Activated naive CD4-positive, alpha-beta T cell treated with anti-CD3 and anti-CD28 coated beads for 36 hours (primary cell): ENCODE measurements at regions not wholly inside any gene's neighbourhood (a gene's known extent, or its start where the extent isn't known, plus 50 kb on each side); places are given as distances from the start of the nearest gene placed in this dataset.

ENCODE experiments used
- CTCF ChIA-PET: fragments of 350-600 bp; sonication (Branson Sonifier 250); formaldehyde crosslinking; loops from one replicate; lab custom pipeline; 2021; ENCODE audit warnings: antibody characterized with exemption; lab: Charles Lee
- DNase-seq: peaks from one replicate; pipeline ENCODE4 v3.0.0-alpha.2; 2020
- H3K27ac Mint-ChIP-seq: one replicate; pipeline ENCODE4 v1.8.0; 2021; ENCODE audit warnings: mild to moderate bottlenecking, mixed read lengths
- H3K27me3 Mint-ChIP-seq: one replicate; pipeline ENCODE4 v1.8.0; 2021; ENCODE audit warnings: low read depth, mixed read lengths
- H3K36me3 Mint-ChIP-seq: one replicate; pipeline ENCODE4 v1.8.0; 2021; ENCODE audit warnings: low read depth, mixed read lengths
- H3K4me1 Mint-ChIP-seq: one replicate; pipeline ENCODE4 v1.8.0; 2021; ENCODE audit warnings: low read depth, mixed read lengths
- H3K4me3 Mint-ChIP-seq: one replicate; pipeline ENCODE4 v1.8.0; 2021; ENCODE audit warnings: mild to moderate bottlenecking, moderate library complexity, mixed read lengths
- H3K9me3 Mint-ChIP-seq: one replicate; pipeline ENCODE4 v1.8.0; 2021; ENCODE audit warnings: mixed read lengths
- intact Hi-C: fragments of 100-400 bp; cut with micrococcal nuclease; formaldehyde crosslinking; loops from one replicate; pipeline ENCODE4 v1.15.1; 2023

DNA sequence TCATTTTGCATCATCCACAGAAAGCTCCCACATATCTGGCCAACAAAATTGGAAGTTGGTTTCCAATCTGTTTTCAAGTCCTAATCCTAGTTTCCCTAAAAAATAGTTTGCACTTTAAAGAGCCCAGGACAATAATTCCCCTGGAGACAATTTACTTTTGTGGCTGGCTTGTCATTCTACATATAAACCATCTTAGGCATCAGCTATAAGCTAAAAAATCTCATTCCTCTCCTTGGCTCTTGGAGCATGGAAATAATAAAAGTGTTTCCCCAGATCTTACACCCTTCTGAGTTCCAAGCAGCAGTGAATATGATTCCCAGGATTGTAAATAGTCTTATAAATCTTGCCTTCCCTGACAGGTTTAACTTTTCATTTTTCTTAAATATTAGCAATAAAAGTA lies 89.1 kb upstream of the NUDT4 start:
- Mint-ChIP-seq H3K36me3 (no peaks in the 10 kb centered on the region), H3K4me1 (no peaks in the 10 kb centered on the region), H3K27ac (no peak overlapping the region), H3K4me3 (no peak overlapping the region), H3K9me3 (no peaks in the 10 kb centered on the region), H3K27me3 (no peaks in the 10 kb centered on the region)
- CTCF ChIA-PET = interaction anchor here (0.5 to 1.1 kb wide), 4 partner anchors 183 to 587 kb away, joined by 3 to 4 read pairs (median 3); no protein-coding TSS in a partner anchor
- no peak for DNase-seq
- intact Hi-C loops = no loop called here

GRCh38 chr12:93290391-93290790 lies 87.3 kb upstream of the NUDT4 start:
- H3K4me1 Mint-ChIP-seq = no peaks in the 10 kb centered on the region
- intact Hi-C loops = no loop called here
- DNase-seq = no peak
- no peaks in the 10 kb centered on the region for H3K9me3 Mint-ChIP-seq
- no peaks in the 10 kb centered on the region for H3K27me3 Mint-ChIP-seq
- no peak overlapping the region for H3K4me3 Mint-ChIP-seq
- CTCF ChIA-PET = interaction anchor here (0.7 kb wide), 1 partner anchor 303 kb away, joined by 3 read pairs; no protein-coding TSS in a partner anchor
- no peak overlapping the region for H3K27ac Mint-ChIP-seq
- no peaks in the 10 kb centered on the region for H3K36me3 Mint-ChIP-seq

- Mint-ChIP-seq H3K9me3 (no peaks in the 10 kb centered on the region), H3K36me3 (no peaks in the 10 kb centered on the region), H3K27ac (no peak overlapping the region), H3K4me1 (peaks cover 4% of the 10 kb centered on the region), H3K4me3 (no peak overlapping the region), H3K27me3 (no peaks in the 10 kb centered on the region)
- CTCF ChIA-PET = interaction anchor here (0.6 kb wide), 1 partner anchor 210 kb away, joined by 3 read pairs; no protein-coding TSS in a partner anchor
- DNase-seq = no peak
- intact Hi-C loops = no loop called here
Measured at GRCh38 chr12:93292213-93292612, 85.5 kb upstream of the NUDT4 start.

- no peak for DNase-seq
- Mint-ChIP-seq H3K36me3 (no peaks in the 10 kb centered on the region), H3K27ac (no peak overlapping the region), H3K27me3 (no peaks in the 10 kb centered on the region), H3K4me3 (no peak overlapping the region), H3K9me3 (no peaks in the 10 kb centered on the region), H3K4me1 (peaks cover 5% of the 10 kb centered on the region)
- intact Hi-C loops = no loop called here
- CTCF ChIA-PET = interaction anchor here (0.6 to 1.5 kb wide), 3 partner anchors 19 to 210 kb away, joined by 3 read pairs; no protein-coding TSS in a partner anchor
Measured at GRCh38 chr12:93292731-93293566, 84.8 kb upstream of the NUDT4 start.

GRCh38 chr12:93297032-93297431 lies 80.7 kb upstream of the NUDT4 start:
- intact Hi-C loops = no loop called here
- Mint-ChIP-seq H3K27ac (no peak overlapping the region), H3K27me3 (no peaks in the 10 kb centered on the region), H3K4me1 (peaks cover 5% of the 10 kb centered on the region), H3K9me3 (no peaks in the 10 kb centered on the region), H3K4me3 (no peak overlapping the region), H3K36me3 (no peaks in the 10 kb centered on the region)
- CTCF ChIA-PET = interaction anchor here (0.8 to 0.9 kb wide), 2 partner anchors 83 to 99 kb away, joined by 3 read pairs; no protein-coding TSS in a partner anchor
- DNase-seq = no peak

GRCh38 chr12:93297536-93297935 lies 80.2 kb upstream of the NUDT4 start:
- Mint-ChIP-seq H3K27ac (no peak overlapping the region), H3K27me3 (no peaks in the 10 kb centered on the region), H3K4me3 (no peak overlapping the region), H3K9me3 (no peaks in the 10 kb centered on the region), H3K4me1 (peaks cover 5% of the 10 kb centered on the region), H3K36me3 (no peaks in the 10 kb centered on the region)
- CTCF ChIA-PET = interaction anchor here (0.8 to 0.9 kb wide), 2 partner anchors 83 to 99 kb away, joined by 3 read pairs; no protein-coding TSS in a partner anchor
- no peak for DNase-seq
- intact Hi-C loops = no loop called here

DNA sequence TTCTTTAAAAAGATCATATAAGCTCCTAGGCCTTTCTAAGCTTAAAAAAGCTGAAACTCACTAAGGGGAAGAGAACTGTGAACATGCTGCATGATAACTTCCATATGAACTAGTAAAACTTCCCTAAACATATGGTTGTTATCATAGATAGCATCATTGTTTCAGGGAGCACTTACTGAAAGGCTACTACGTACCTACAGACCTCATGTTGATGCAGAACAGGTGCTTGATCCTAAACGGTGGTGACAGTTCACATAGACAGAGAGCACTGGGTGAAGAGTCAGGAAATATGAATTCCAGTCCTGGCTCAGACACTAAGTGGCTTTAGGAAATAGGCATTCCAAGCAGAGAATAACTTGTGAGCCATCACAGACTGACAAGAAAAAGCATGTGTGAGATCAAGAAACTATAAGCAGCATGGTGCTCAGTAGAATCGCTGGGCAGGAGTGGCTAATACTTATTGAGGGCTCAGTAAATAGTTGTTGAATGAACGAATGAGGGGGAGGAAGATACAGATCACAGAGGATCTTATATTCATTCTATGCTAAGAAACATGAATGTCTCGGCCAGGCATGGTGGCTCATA lies 78.4 kb upstream of the NUDT4 start:
- no peaks in the 10 kb centered on the region for H3K36me3 Mint-ChIP-seq
- no peak overlapping the region for H3K4me3 Mint-ChIP-seq
- peaks cover 5% of the 10 kb centered on the region for H3K4me1 Mint-ChIP-seq
- no peak overlapping the region for H3K27ac Mint-ChIP-seq
- intact Hi-C loops = no loop called here
- DNase-seq = no peak
- H3K27me3 Mint-ChIP-seq = no peaks in the 10 kb centered on the region
- CTCF ChIA-PET = no interaction called here
- no peaks in the 10 kb centered on the region for H3K9me3 Mint-ChIP-seq

DNA sequence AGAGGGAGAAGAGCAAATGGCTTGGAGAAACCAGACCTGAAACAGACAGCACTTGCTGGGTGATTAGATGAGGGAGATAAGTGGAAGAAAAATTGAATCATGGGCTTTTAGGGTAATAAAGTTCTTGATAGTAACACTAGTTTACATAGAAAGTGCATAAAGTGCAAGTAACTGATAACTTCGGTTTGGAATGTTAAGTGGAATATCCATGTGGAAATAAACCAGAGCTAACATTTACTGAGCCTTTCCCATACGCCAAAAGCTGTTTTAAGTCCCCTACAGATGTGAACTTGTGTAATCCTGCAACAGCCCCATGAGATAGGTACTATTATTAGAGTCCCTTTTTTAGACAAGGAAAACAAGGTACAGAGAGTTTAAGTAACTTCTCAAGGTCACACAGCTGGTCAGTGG lies 77.1 kb upstream of the NUDT4 start:
- peaks cover 5% of the 10 kb centered on the region for H3K4me1 Mint-ChIP-seq
- no peaks in the 10 kb centered on the region for H3K36me3 Mint-ChIP-seq
- intact Hi-C loops = no loop called here
- H3K4me3 Mint-ChIP-seq = no peak overlapping the region
- CTCF ChIA-PET = no interaction called here
- DNase-seq = no peak
- H3K9me3 Mint-ChIP-seq = peaks cover 3% of the 10 kb centered on the region
- H3K27ac Mint-ChIP-seq = no peak overlapping the region
- no peaks in the 10 kb centered on the region for H3K27me3 Mint-ChIP-seq

GRCh38 chr12:93302331-93303229 lies 75.1 kb upstream of the NUDT4 start:
- H3K36me3 Mint-ChIP-seq = peaks cover 2% of the 10 kb centered on the region

DNA sequence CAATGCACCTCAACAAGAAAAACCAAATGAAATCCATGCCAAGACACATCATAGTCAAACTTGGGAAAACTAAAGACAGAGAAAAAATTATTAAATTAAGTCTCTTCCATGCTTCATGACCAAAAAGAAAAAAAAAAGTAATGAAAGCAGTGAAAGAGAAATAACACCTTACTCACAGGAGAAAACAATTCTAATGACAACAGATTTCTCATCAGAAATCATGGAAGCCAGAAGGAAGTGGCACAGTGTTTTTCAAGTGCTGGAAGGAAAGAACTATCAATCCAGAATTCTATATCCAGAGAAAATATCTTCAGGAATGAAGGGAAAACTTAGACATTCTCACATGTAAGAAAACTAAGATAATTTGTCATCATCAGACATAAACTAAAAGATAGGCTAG lies 71.1 kb upstream of the NUDT4 start:
- CTCF ChIA-PET = interaction anchor here (0.7 kb wide), 1 partner anchor 1614 kb away, joined by 3 read pairs; no protein-coding TSS in a partner anchor
- Mint-ChIP-seq H3K9me3 (peaks cover 14% of the 10 kb centered on the region), H3K4me3 (no peak overlapping the region), H3K27ac (no peak overlapping the region), H3K36me3 (peaks cover 2% of the 10 kb centered on the region), H3K27me3 (no peaks in the 10 kb centered on the region), H3K4me1 (no peaks in the 10 kb centered on the region)
- intact Hi-C loops = no loop called here
- no peak for DNase-seq

More at GRCh38 chr12:93302331-93303229, 75.1 kb upstream of the NUDT4 start:
- H3K27me3 Mint-ChIP-seq = no peaks in the 10 kb centered on the region
- DNase-seq = no peak
- CTCF ChIA-PET = no interaction called here
- H3K4me3 Mint-ChIP-seq = no peak overlapping the region
- no peaks in the 10 kb centered on the region for H3K4me1 Mint-ChIP-seq
- H3K9me3 Mint-ChIP-seq = peaks cover 14% of the 10 kb centered on the region
- intact Hi-C loops = no loop called here
- no peak overlapping the region for H3K27ac Mint-ChIP-seq

DNA sequence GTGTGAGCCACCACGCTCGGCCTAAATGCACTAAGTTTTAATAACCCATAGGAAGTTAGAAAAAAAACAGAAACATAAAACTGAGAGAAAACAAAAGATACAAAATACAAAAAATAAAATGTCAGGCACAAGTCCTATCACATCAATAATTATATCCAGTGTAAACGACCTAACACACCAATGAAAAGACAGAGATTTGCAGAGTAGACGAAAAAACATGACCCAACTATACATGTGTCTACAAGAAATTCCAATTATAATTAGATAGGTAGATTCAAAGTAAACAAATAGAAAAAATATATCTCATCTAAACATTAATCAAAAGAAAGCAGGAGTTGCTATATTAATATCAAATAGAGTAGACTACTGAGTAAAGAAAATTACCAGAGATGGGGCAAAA lies 69.4 kb upstream of the NUDT4 start:
- Mint-ChIP-seq H3K27ac (no peak overlapping the region), H3K4me3 (no peak overlapping the region), H3K36me3 (peaks cover 2% of the 10 kb centered on the region), H3K27me3 (no peaks in the 10 kb centered on the region), H3K9me3 (peaks cover 14% of the 10 kb centered on the region), H3K4me1 (no peaks in the 10 kb centered on the region)
- DNase-seq = no peak
- intact Hi-C loops = no loop called here
- CTCF ChIA-PET = interaction anchor here (0.6 kb wide), 1 partner anchor 195 kb away, joined by 4 read pairs; no protein-coding TSS in a partner anchor

DNA sequence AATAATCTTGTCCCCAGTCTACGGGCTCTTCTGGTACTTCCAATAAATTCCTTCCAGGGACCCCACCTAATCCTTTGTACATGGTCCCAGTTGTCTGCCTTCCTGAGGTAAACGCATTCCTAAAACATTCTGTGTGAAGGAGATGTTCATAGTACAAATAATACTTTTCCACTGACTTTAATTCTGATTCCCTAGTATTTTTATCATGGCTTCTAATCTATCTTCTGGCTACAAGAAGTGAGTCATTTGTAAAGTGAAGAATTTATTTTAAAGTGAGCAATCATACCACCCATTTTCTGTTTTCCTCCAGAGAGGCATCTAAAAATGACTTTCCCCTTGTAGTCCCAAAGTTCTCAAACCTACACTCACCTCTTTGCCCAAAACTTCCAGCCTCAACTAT lies 65.9 kb upstream of the NUDT4 start:
- Mint-ChIP-seq H3K36me3 (no peaks in the 10 kb centered on the region), H3K4me3 (no peak overlapping the region), H3K27me3 (no peaks in the 10 kb centered on the region), H3K4me1 (peaks cover 3% of the 10 kb centered on the region), H3K9me3 (peaks cover under 1% of the 10 kb centered on the region), H3K27ac (no peak overlapping the region)
- intact Hi-C loops = no loop called here
- DNase-seq = no peak
- CTCF ChIA-PET = no interaction called here
